ENCODE measurements at regions not wholly inside any gene's neighbourhood (a gene's known extent, or its start where the extent isn't known, plus 50 kb on each side); places are given as distances from the start of the nearest gene placed in this dataset.

GRCh38 chr6:62683063-62683462 lies 397.0 kb upstream of the KHDRBS2 start:
- peaks cover 0 to 33% of the 10 kb centered on the region in 2 donors for H3K9me3 ChIP-seq
- no peaks in the 10 kb centered on the region for H3K4me1 ChIP-seq
- intact Hi-C loops (cut with DNase I), result no loop called here
- TF ChIP-seq CTCF (IDR thresholded peaks at IDR 0.05), result no peak
- DNase-seq (no peak), ATAC-seq (no peak)
- no peaks in the 10 kb centered on the region for H3K27me3 ChIP-seq
- no peak overlapping the region for H3K27ac ChIP-seq
- no peak overlapping the region for H3K4me3 ChIP-seq
- no peaks in the 10 kb centered on the region for H3K36me3 ChIP-seq

DNA sequence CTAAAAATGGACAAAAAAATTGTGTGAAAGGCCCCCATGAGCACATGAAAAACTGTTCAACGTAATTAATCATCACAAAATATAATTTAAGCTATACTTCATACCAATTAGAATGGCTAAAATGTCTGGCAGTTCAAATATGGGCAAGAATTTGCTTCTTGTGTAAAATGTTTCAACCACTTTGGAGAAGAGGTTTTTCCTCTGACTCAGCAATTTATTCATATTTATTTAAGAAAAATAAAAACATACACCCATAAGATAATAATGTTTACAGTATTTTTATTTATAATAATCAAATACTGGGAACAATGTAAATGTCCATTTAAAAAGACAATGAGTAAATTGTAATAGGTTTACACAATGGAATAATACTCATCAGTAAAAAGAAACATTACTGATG lies 395.1 kb upstream of the KHDRBS2 start:
- ATAC-seq (no peak), DNase-seq (no peak)
- intact Hi-C loops (cut with DNase I), result no loop called here
- Histone ChIP-seq H3K4me3 (no peak overlapping the region), H3K27ac (no peak overlapping the region), H3K27me3 (no peaks in the 10 kb centered on the region), H3K4me1 (no peaks in the 10 kb centered on the region), H3K36me3 (no peaks in the 10 kb centered on the region), H3K9me3 (peaks cover 0 to 51% of the 10 kb centered on the region in 2 donors)
- no peak for TF ChIP-seq CTCF (IDR thresholded peaks at IDR 0.05)

- H3K4me1 ChIP-seq, result no peaks in the 10 kb centered on the region
- intact Hi-C loops (cut with DNase I), result no loop called here
Measured at GRCh38 chr6:62672989-62673388, 387.0 kb upstream of the KHDRBS2 start.

GRCh38 chr6:62670490-62671223 lies 384.6 kb upstream of the KHDRBS2 start:
- H3K27me3 ChIP-seq, result no peaks in the 10 kb centered on the region
- H3K9me3 ChIP-seq, result peaks cover 0 to 7% of the 10 kb centered on the region in 2 donors
- ATAC-seq (no peak), DNase-seq (no peak)
- no peaks in the 10 kb centered on the region for H3K36me3 ChIP-seq
- no peak for TF ChIP-seq CTCF (IDR thresholded peaks at IDR 0.05)
- H3K27ac ChIP-seq, result no peak overlapping the region
- no peaks in the 10 kb centered on the region for H3K4me1 ChIP-seq
- intact Hi-C loops (cut with DNase I), result no loop called here
- H3K4me3 ChIP-seq, result no peak overlapping the region

More at GRCh38 chr6:62672989-62673388, 387.0 kb upstream of the KHDRBS2 start:
- TF ChIP-seq CTCF (IDR thresholded peaks at IDR 0.05), result no peak
- Histone ChIP-seq H3K36me3 (no peaks in the 10 kb centered on the region), H3K4me3 (no peak overlapping the region), H3K27ac (no peak overlapping the region), H3K9me3 (peaks cover 0 to 18% of the 10 kb centered on the region in 2 donors), H3K27me3 (no peaks in the 10 kb centered on the region)
- DNase-seq (no peak), ATAC-seq (no peak)

- DNase-seq, result no peak
- ATAC-seq, result no peak
Measured at GRCh38 chr6:62669831-62670230, 383.8 kb upstream of the KHDRBS2 start.

More at GRCh38 chr6:62669831-62670230, 383.8 kb upstream of the KHDRBS2 start:
- Histone ChIP-seq H3K36me3 (no peaks in the 10 kb centered on the region), H3K4me3 (no peak overlapping the region), H3K9me3 (peaks cover 0 to 10% of the 10 kb centered on the region in 2 donors), H3K4me1 (no peaks in the 10 kb centered on the region), H3K27ac (no peak overlapping the region), H3K27me3 (no peaks in the 10 kb centered on the region)
- TF ChIP-seq CTCF (IDR thresholded peaks at IDR 0.05), result no peak
- intact Hi-C loops (cut with DNase I), result no loop called here

Data from left lung (tissue), 4 donors.